Small intestine (tissue), 7 donors: ENCODE measurements at regions not wholly inside any gene's neighbourhood (a gene's known extent, or its start where the extent isn't known, plus 50 kb on each side); places are given as distances from the start of the nearest gene placed in this dataset.

ENCODE experiments used
- DNase-seq, 2 donors: peaks; one replicate each; pipeline versions ENCODE4 v3.0.0 to v3.0.0-alpha.2; 2013
- FAIRE-seq: peaks from 2 replicates; lab custom pipeline; 2012; peaks lifted over from hg19 to GRCh38; lab: Jason Lieb, UNC
- H3K27ac ChIP-seq, 3 donors: one replicate each; pipeline ENCODE4 v1.5.1; 2013; ENCODE audit warnings: low read length in 2 of 3, mild to moderate bottlenecking in 2 of 3, control low read depth in 1 of 3, inconsistent platforms in 1 of 3, low read depth in 1 of 3, moderate library complexity in 1 of 3
- H3K27me3 ChIP-seq, 3 donors: one replicate each; pipeline ENCODE4 v1.6.1; 2013; ENCODE audit warnings: low read length in 3 of 3, inconsistent platforms in 1 of 3; ENCODE audit not compliant: control insufficient read depth in 3 of 3, insufficient read depth in 3 of 3
- H3K36me3 ChIP-seq, 3 donors: one replicate each; pipeline ENCODE4 v1.6.1; 2013; ENCODE audit warnings: low read length in 3 of 3, inconsistent platforms in 1 of 3, low read depth in 1 of 3, mild to moderate bottlenecking in 1 of 3, moderate library complexity in 1 of 3; ENCODE audit not compliant: control insufficient read depth in 3 of 3, insufficient read depth in 2 of 3
- H3K4me1 ChIP-seq, 3 donors: one replicate each; pipeline ENCODE4 v1.6.1; 2013; ENCODE audit warnings: low read length in 2 of 3, inconsistent platforms in 1 of 3, low read depth in 1 of 3, mild to moderate bottlenecking in 1 of 3, moderate library complexity in 1 of 3; ENCODE audit not compliant: control insufficient read depth in 3 of 3, insufficient read depth in 2 of 3
- H3K4me3 ChIP-seq, 3 donors: one replicate each; pipeline ENCODE4 v1.5.1; 2013; ENCODE audit warnings: low read length in 3 of 3, control low read depth in 1 of 3, inconsistent platforms in 1 of 3, low read depth in 1 of 3, mild to moderate bottlenecking in 1 of 3, moderate library complexity in 1 of 3
- H3K9me3 ChIP-seq, 2 donors: one replicate each; pipeline ENCODE4 v1.6.1; 2013; ENCODE audit warnings: low read depth in 1 of 2, low read length in 1 of 2; ENCODE audit not compliant: control insufficient read depth in 2 of 2, insufficient read depth in 1 of 2
- WGBS, 3 donors: extraction: QIAGEN DNeasy Blood & Tissue Kit; methylation state at CpG; one replicate each; pipeline ENCODE4 v1.1.7; 2013; 5-methylcytosine and 5-hydroxymethylcytosine counted together
- donor health status: healthy with polysubstance abuse.
- donor health status: control.
- donor health status: control.
- donor health status: Bipolar disorder and iron deficiency.
- donor health status: healthy.

GRCh38 chr1:98406352-98407088 lies 255.0 kb upstream of the SNX7 start:
- no peak for FAIRE-seq
- WGBS, 3 donors = 90 to 97% (median 96%) methylated on average over 1 of the region's 1 CpG
- Histone ChIP-seq H3K4me1 (no peaks in the 10 kb centered on the region), H3K9me3 (no peaks in the 10 kb centered on the region), H3K4me3 (no peak overlapping the region), H3K36me3 (no peaks in the 10 kb centered on the region), H3K27ac (no peak overlapping the region), H3K27me3 (no peaks in the 10 kb centered on the region)
- DNase-seq = no peak

- Histone ChIP-seq H3K9me3 (no peaks in the 10 kb centered on the region), H3K27ac (no peak overlapping the region), H3K4me1 (no peaks in the 10 kb centered on the region), H3K27me3 (no peaks in the 10 kb centered on the region), H3K36me3 (no peaks in the 10 kb centered on the region), H3K4me3 (no peak overlapping the region)
- 12 to 24% (median 19%) methylated on average over 3 of the region's 3 CpGs for WGBS, 3 donors
- peak in 1 of 2 donors; percentile 21 for DNase-seq
- FAIRE-seq = no peak
These were observed 255.9 kb upstream of the SNX7 start for GRCh38 chr1:98405581-98406074.

- H3K9me3 ChIP-seq = no peaks in the 10 kb centered on the region
- WGBS, 3 donors = 86 to 91% (median 87%) methylated on average over 2 of the region's 2 CpGs
- no peak overlapping the region for H3K27ac ChIP-seq
- H3K27me3 ChIP-seq = no peaks in the 10 kb centered on the region
- H3K36me3 ChIP-seq = no peaks in the 10 kb centered on the region
- no peaks in the 10 kb centered on the region for H3K4me1 ChIP-seq
- FAIRE-seq (no peak), DNase-seq (no peak)
- H3K4me3 ChIP-seq = no peak overlapping the region
These were observed 256.7 kb upstream of the SNX7 start for GRCh38 chr1:98404866-98405265.

- Histone ChIP-seq H3K9me3 (no peaks in the 10 kb centered on the region), H3K36me3 (no peaks in the 10 kb centered on the region), H3K27me3 (no peaks in the 10 kb centered on the region), H3K27ac (no peak overlapping the region), H3K4me3 (no peak overlapping the region), H3K4me1 (no peaks in the 10 kb centered on the region)
- DNase-seq (no peak), FAIRE-seq (no peak)
- 71 to 75% (median 74%) methylated on average over 2 of the region's 2 CpGs for WGBS, 3 donors
These were observed 257.5 kb upstream of the SNX7 start for GRCh38 chr1:98403963-98404480.

- peak in 1 of 2 donors; percentile 10 for DNase-seq
- FAIRE-seq = no peak
- Histone ChIP-seq H3K4me1 (no peaks in the 10 kb centered on the region), H3K9me3 (no peaks in the 10 kb centered on the region), H3K27ac (no peak overlapping the region), H3K27me3 (no peaks in the 10 kb centered on the region), H3K36me3 (no peaks in the 10 kb centered on the region), H3K4me3 (no peak overlapping the region)
- WGBS, 3 donors = 60 to 80% (median 61%) methylated on average over 2 of the region's 2 CpGs
These were observed 258.7 kb upstream of the SNX7 start for GRCh38 chr1:98402860-98403259.

GRCh38 chr1:98400446-98400845 lies 261.1 kb upstream of the SNX7 start:
- no peak for DNase-seq
- no peak overlapping the region for H3K27ac ChIP-seq
- no peak for FAIRE-seq
- no peaks in the 10 kb centered on the region for H3K9me3 ChIP-seq
- H3K4me3 ChIP-seq = no peak overlapping the region
- no peaks in the 10 kb centered on the region for H3K36me3 ChIP-seq
- 83 to 87% (median 84%) methylated on average over 2 of the region's 2 CpGs for WGBS, 3 donors
- H3K27me3 ChIP-seq = no peaks in the 10 kb centered on the region
- H3K4me1 ChIP-seq = no peaks in the 10 kb centered on the region

- H3K4me3 ChIP-seq = no peak overlapping the region
- H3K27ac ChIP-seq = no peak overlapping the region
- no peaks in the 10 kb centered on the region for H3K9me3 ChIP-seq
- WGBS, 3 donors = 77 to 92% (median 87%) methylated on average over 1 of the region's 1 CpG
- no peaks in the 10 kb centered on the region for H3K4me1 ChIP-seq
- no peak for DNase-seq
- H3K36me3 ChIP-seq = no peaks in the 10 kb centered on the region
- no peaks in the 10 kb centered on the region for H3K27me3 ChIP-seq
- FAIRE-seq = no peak
These were observed 262.3 kb upstream of the SNX7 start for GRCh38 chr1:98399218-98399617.

GRCh38 chr1:98398649-98399048 lies 262.9 kb upstream of the SNX7 start:
- no peaks in the 10 kb centered on the region for H3K27me3 ChIP-seq
- H3K9me3 ChIP-seq = no peaks in the 10 kb centered on the region
- no peak overlapping the region for H3K4me3 ChIP-seq
- no peak for FAIRE-seq
- no peak for DNase-seq
- H3K4me1 ChIP-seq = no peaks in the 10 kb centered on the region
- WGBS, 3 donors = 12 to 25% (median 17%) methylated on average over 2 of the region's 2 CpGs
- H3K27ac ChIP-seq = no peak overlapping the region
- H3K36me3 ChIP-seq = no peaks in the 10 kb centered on the region
